Esophagus muscularis mucosa (tissue), 4 donors: ENCODE measurements at regions not wholly inside any gene's neighbourhood (a gene's known extent, or its start where the extent isn't known, plus 50 kb on each side); places are given as distances from the start of the nearest gene placed in this dataset.

ENCODE experiments used
- DNase-seq: peaks from one replicate; pipeline ENCODE4 v3.0.0-alpha.2; 2017; ENCODE audit errors: extremely low spot score
- H3K27ac ChIP-seq, 4 donors: fragments of 200-600 bp; sonication (generic); replicated peaks in 1 of 4; 1 replicate in 3 of 4; 2 replicates in 1 of 4; pipeline ENCODE4 v1.5.1; 2016 to 2019; ENCODE audit warnings: mild to moderate bottlenecking in 1 of 4
- H3K27me3 ChIP-seq, 4 donors: fragments of 200-600 bp; sonication (generic); one replicate each; pipeline versions ENCODE4 v1.5.1 to v1.6.0; 2016 to 2019
- H3K36me3 ChIP-seq, 4 donors: fragments of 200-600 bp; sonication (generic); one replicate each; pipeline ENCODE4 v1.5.1; 2016 to 2019
- H3K4me1 ChIP-seq, 4 donors: fragments of 200-600 bp; sonication (generic); one replicate each; pipeline ENCODE4 v1.5.1; 2016 to 2019
- H3K4me3 ChIP-seq, 4 donors: fragments of 200-600 bp; sonication (generic); 1 replicate in 2 of 4; 2 replicates in 2 of 4; pipeline ENCODE4 v1.5.1; 2016 to 2019; ENCODE audit warnings: mild to moderate bottlenecking in 4 of 4, moderate library complexity in 1 of 4
- H3K9me3 ChIP-seq, 4 donors: fragments of 200-600 bp; sonication (generic); 1 replicate in 3 of 4; 2 replicates in 1 of 4; pipeline ENCODE4 v1.5.1; 2016 to 2019
- CTCF ChIP-seq, 3 experiments: fragments of 200-600 bp in 2 of 3; fragments of 450-650 bp in 1 of 3; sonication (generic) in 2 of 3; IDR thresholded peaks; one replicate each; pipeline ENCODE4 v1.5.1; 2017 to 2019; ENCODE audit warnings: antibody characterized with exemption in 3 of 3, mild to moderate bottlenecking in 2 of 3, moderate library complexity in 1 of 3
- EP300 ChIP-seq: sonication (generic); formaldehyde crosslinking; IDR thresholded peaks from one replicate; pipeline ENCODE4 v1.6.1; 2017; ENCODE audit warnings: antibody characterized with exemption
- POLR2A ChIP-seq: fragments of 450-650 bp; IDR thresholded peaks from one replicate; pipeline ENCODE4 v1.6.1; 2017; ENCODE audit warnings: antibody characterized with exemption, moderate library complexity, mild to moderate bottlenecking, low read depth
- POLR2AphosphoS5 ChIP-seq, 2 donors: sonication (generic); formaldehyde crosslinking; IDR thresholded peaks; one replicate each; pipeline ENCODE4 v1.6.1; 2017; ENCODE audit warnings: antibody characterized with exemption in 2 of 2
- WGBS: methylation state at CpG from one replicate; pipeline ENCODE4 v1.1.5; 2018; 5-methylcytosine and 5-hydroxymethylcytosine counted together
- intact Hi-C: fragments of 100-400 bp; cut with DNase I; formaldehyde crosslinking; loops from one replicate; pipeline ENCODE4 v1.15.1; 2023
- small RNA-seq, 3 donors: library from RNA; depleted of rRNA; stranded (forward); fragments of <200 nt; gene quantifications; one replicate each; pipeline ENCODE3, GENCODE V24; 2016

DNA sequence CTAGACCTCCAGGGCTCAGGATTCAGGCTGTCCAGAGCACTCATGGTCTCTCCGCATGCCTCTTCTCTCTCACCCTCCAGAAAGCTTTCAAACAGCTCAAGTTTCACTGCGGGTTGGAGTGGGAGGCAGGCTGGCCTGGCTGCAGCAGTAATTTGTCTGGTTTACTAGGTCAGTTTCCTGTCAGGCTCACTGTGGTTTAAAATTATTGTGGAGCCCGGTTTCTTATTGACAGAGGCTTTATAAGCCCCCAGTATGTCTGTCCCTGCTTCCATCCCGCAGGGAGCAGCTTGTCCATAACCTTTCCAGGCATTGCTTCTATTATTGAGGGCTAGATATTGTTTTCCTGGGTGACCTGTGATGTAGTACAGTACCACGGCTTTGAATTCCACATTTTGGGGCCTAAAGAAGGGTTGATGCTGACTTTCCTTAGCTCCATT lies 235.3 kb upstream of the SORL1-AS1 start:
- Histone ChIP-seq H3K27me3 (no peaks in the 10 kb centered on the region), H3K4me3 (no peak overlapping the region), H3K9me3 (no peaks in the 10 kb centered on the region), H3K4me1 (peaks cover 0 to 22% (median 12%) of the 10 kb centered on the region in 4 donors), H3K36me3 (no peaks in the 10 kb centered on the region), H3K27ac (peak overlapping the region; percentile 8 to 56 (median 54))
- intact Hi-C loops: no loop called here
- peak; percentile 66 for DNase-seq
- 34% methylated on average over 5 of the region's 5 CpGs for WGBS
- TF ChIP-seq EP300 (no peak), POLR2A (no peak), POLR2AphosphoS5 (IDR thresholded peaks at IDR 0.05) (no peak), CTCF (IDR thresholded peaks at IDR 0.05) (no peak)

- H3K27ac ChIP-seq: no peak overlapping the region
- no peaks in the 10 kb centered on the region for H3K36me3 ChIP-seq
- intact Hi-C loops: no loop called here
- 98% methylated on average over 3 of the region's 3 CpGs for WGBS
- TF ChIP-seq EP300 (no peak), CTCF (IDR thresholded peaks at IDR 0.05) (no peak), POLR2AphosphoS5 (IDR thresholded peaks at IDR 0.05) (no peak), POLR2A (no peak)
- no peak overlapping the region for H3K4me3 ChIP-seq
- H3K27me3 ChIP-seq: no peaks in the 10 kb centered on the region
- H3K9me3 ChIP-seq: no peaks in the 10 kb centered on the region
- DNase-seq: peak; percentile 53
- H3K4me1 ChIP-seq: peaks cover 0 to 33% (median 17%) of the 10 kb centered on the region in 4 donors
Measured at GRCh38 chr11:121683791-121684190, 231.0 kb upstream of the SORL1-AS1 start.

Small RNA genes in the stretch of these regions (small RNA-seq; reads per million reads assigned to genes)
- 0 reads per million in 3 donors for gene RNU6-256P
